ENCODE measurements at regions not wholly inside any gene's neighbourhood (a gene's known extent, or its start where the extent isn't known, plus 50 kb on each side); places are given as distances from the start of the nearest gene placed in this dataset.

GRCh38 chr7:20504060-20504459, 111.4 kb upstream of the ABCB5 start:
- DNase-seq (ENCODE audit: low spot score) = no peak
- no peak for ATAC-seq (ENCODE audit: low FRiP score)
- TF ChIP-seq, protein P1, sequence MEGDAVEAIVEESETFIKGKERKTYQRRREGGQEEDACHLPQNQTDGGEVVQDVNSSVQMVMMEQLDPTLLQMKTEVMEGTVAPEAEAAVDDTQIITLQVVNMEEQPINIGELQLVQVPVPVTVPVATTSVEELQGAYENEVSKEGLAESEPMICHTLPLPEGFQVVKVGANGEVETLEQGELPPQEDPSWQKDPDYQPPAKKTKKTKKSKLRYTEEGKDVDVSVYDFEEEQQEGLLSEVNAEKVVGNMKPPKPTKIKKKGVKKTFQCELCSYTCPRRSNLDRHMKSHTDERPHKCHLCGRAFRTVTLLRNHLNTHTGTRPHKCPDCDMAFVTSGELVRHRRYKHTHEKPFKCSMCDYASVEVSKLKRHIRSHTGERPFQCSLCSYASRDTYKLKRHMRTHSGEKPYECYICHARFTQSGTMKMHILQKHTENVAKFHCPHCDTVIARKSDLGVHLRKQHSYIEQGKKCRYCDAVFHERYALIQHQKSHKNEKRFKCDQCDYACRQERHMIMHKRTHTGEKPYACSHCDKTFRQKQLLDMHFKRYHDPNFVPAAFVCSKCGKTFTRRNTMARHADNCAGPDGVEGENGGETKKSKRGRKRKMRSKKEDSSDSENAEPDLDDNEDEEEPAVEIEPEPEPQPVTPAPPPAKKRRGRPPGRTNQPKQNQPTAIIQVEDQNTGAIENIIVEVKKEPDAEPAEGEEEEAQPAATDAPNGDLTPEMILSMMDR (IDR thresholded peaks at IDR 0.05) = no peak

- TF ChIP-seq, protein P1 (IDR thresholded peaks at IDR 0.05) = no peak
- no peak for ATAC-seq (ENCODE audit: low FRiP score)
Observed at GRCh38 chr7:20506175-20506574, 109.3 kb upstream of the ABCB5 start.

DNA sequence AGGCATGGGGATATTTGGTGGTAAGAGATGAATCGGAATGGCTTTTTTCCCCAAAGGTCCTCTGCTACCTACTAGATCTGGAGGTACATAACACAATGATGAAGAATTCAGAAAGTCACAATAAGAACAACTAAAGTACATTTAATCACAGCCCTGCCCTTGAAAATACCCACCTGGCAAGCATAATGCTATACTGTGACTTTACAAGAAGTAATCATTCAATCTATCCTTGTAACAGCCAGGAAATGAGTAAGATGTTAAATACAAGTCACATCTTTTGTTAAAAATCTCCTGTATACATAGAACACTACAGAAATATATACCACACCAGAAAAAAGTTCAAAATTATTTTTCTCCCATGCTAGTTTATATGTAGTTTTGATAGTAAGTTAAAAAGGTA, 108.3 kb upstream of the ABCB5 start:
- TF ChIP-seq, protein P1 (IDR thresholded peaks at IDR 0.05) = no peak
- ATAC-seq (ENCODE audit: low FRiP score) (no peak), DNase-seq (ENCODE audit: low spot score) (no peak)

More at GRCh38 chr7:20506175-20506574, 109.3 kb upstream of the ABCB5 start:
- DNase-seq (ENCODE audit: low spot score) = no peak

DNA sequence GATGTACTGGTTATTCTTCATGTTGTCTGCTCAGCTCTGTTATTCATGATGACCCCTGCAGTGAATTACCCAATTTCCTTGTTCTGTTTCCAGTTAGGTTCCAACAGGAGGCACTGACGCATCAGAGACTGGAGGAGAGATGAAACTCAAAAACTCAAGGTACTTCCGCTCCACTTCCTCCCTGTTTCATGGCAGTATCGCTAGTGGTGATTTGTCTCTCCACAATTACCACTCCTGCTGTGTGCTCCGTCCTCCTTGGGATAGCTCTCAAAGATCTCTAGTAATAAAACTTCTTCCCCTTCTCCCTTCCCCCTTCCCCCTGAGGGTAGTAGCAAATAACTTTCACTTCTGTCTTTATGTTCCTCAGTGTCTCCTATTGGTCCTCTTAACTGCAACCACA, 107.4 kb upstream of the ABCB5 start:
- TF ChIP-seq, protein P1 (IDR thresholded peaks at IDR 0.05) = no peak
- DNase-seq (ENCODE audit: low spot score) (no peak), ATAC-seq (ENCODE audit: low FRiP score) (no peak)

DNA sequence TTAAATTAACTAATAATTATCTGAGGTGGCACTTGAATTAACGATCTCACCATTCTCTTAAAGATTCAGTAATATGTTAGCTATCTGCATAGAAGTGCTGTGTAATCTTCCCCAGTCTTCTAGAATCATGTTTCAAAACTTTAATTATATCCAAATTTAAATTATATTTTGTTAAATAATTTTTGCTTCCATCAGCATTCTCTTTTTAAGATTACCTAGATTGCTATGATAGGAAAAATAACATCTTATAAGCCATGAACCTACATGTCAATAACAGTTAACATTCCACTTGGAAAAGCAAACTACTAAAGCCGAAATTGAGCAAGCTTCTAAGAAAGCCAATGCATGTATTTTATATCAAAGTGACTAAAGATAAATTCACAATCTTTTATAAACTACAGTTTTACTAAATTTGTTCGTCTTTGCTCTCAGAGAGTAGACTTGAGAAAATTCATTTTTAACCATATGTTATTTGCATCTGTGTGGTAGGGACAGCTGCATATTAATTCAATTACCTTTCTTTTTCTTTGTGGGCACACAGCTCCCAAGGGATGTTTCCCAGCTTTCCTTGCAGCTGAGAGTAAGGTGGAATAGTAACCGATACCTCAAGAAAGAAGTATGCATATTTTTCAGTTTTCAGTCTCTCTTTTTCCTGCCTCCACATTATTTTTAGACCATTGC, 105.4 kb upstream of the ABCB5 start:
- ATAC-seq (ENCODE audit: low FRiP score) = no peak
- DNase-seq (ENCODE audit: low spot score) = no peak
- TF ChIP-seq, protein P1 (IDR thresholded peaks at IDR 0.05) = no peak

GRCh38 chr7:20510573-20510900, 104.9 kb upstream of the ABCB5 start:
- ATAC-seq (ENCODE audit: low FRiP score) (no peak), DNase-seq (ENCODE audit: low spot score) (no peak)
- TF ChIP-seq, protein P1 (IDR thresholded peaks at IDR 0.05) = no peak

GRCh38 chr7:20513341-20513740, 102.1 kb upstream of the ABCB5 start:
- no peak for DNase-seq (ENCODE audit: low spot score)
- TF ChIP-seq, protein P1 (IDR thresholded peaks at IDR 0.05) = no peak
- ATAC-seq (ENCODE audit: low FRiP score) = no peak

Measured in omental fat pad (tissue), 3 donors.